ENCODE measurements at regions not wholly inside any gene's neighbourhood (a gene's known extent, or its start where the extent isn't known, plus 50 kb on each side); places are given as distances from the start of the nearest gene placed in this dataset.
"Not testable (repeated sequence)": the region's sequence is repeated elsewhere in the genome, so short reads cannot be mapped to it uniquely, and the experiment has no call there.

- TF ChIP-seq CTCF (IDR thresholded peaks at IDR 0.05; ENCODE audit: unreplicated experiment): no peak
- H3K4me1 Mint-ChIP-seq (ENCODE audit: low read depth): peaks cover 8% of the 10 kb centered on the region
Observed at GRCh38 chr4:87918314-87919058, 57.0 kb upstream of the SPP1 start.

DNA sequence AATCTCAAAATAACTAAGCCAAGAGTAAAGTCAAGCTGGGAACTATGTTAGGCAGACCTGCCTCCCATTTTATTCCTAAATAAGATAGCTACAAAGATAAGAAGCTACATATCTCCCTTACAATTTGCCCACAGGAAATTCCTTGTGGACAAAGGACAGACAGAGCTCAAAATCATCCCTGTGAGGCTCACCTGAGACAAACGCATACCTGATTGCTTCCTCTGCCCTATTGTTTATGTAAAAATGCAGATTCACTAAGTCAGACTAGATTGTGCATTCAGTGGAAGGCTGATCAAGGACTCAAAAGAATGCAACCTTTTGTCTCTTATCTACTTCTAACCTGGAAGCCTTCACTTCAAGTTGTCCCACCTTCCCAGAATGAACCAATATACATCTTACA lies 56.2 kb upstream of the SPP1 start:
- not testable (repeated sequence) for H3K27ac Mint-ChIP-seq; H3K4me3 Mint-ChIP-seq (ENCODE audit: low read depth); H3K9me3 Mint-ChIP-seq (ENCODE audit: low read depth); H3K4me1 Mint-ChIP-seq (ENCODE audit: low read depth); DNase-seq (ENCODE audit: low spot score, unreplicated experiment); H3K36me3 Mint-ChIP-seq (ENCODE audit: insufficient read depth)
- peaks cover 45% of the 10 kb centered on the region for H3K27me3 Mint-ChIP-seq

More at GRCh38 chr4:87918314-87919058, 57.0 kb upstream of the SPP1 start:
- no peak overlapping the region for H3K4me3 Mint-ChIP-seq (ENCODE audit: low read depth)
- peaks cover 3% of the 10 kb centered on the region for H3K9me3 Mint-ChIP-seq (ENCODE audit: low read depth)
- H3K36me3 Mint-ChIP-seq (ENCODE audit: insufficient read depth): no peaks in the 10 kb centered on the region
- H3K27me3 Mint-ChIP-seq: peaks cover 38% of the 10 kb centered on the region
- H3K27ac Mint-ChIP-seq: no peak overlapping the region
- no peak for DNase-seq (ENCODE audit: low spot score, unreplicated experiment)

DNA sequence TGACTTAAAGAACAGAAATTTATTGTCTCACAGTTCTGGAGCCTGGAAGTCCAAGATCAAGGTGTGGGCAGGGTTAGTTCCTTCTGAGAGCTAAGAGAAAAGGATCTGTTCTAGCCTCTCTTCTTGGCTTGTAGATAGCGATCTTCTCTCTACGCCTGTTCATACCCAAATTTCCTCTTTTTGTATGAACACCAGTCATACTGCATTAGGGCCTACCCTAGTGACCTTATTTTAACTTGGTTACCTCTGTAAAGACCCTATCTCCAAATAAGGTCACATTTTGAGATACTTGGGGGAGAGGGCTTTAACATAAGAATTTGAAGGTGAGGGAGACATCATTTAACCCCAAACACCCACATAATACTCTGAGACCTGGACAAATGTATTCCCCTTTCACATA lies 55.6 kb upstream of the SPP1 start:
- peaks cover 9% of the 10 kb centered on the region for H3K4me1 Mint-ChIP-seq (ENCODE audit: low read depth)

DNA sequence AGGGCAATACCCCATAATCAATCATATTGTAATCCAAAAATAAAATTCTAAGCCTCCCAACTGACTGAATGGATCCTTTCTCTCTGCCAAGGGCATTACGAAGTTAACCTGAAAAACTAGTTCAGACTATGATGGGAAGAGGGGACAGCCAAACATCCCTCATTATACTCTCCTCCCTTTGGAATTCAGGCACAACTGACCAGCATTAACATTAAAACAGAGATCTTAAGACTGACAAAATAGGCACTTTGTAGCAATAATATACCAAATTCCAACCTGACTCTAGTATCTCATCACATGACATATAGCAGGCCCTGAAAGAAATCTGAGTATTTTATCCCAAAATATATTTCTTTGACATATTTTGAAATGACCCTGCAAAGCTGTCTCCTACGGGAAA lies 55.0 kb upstream of the SPP1 start:
- Mint-ChIP-seq H3K4me3 (ENCODE audit: low read depth) (no peak overlapping the region), H3K9me3 (ENCODE audit: low read depth) (peaks cover 3% of the 10 kb centered on the region), H3K27ac (no peak overlapping the region), H3K36me3 (ENCODE audit: insufficient read depth) (no peaks in the 10 kb centered on the region), H3K27me3 (peaks cover 50% of the 10 kb centered on the region), H3K4me1 (ENCODE audit: low read depth) (peaks cover 9% of the 10 kb centered on the region)
- no peak for DNase-seq (ENCODE audit: low spot score, unreplicated experiment)
- TF ChIP-seq CTCF (IDR thresholded peaks at IDR 0.05; ENCODE audit: unreplicated experiment): no peak

More for the DNA sequence above, 55.6 kb upstream of the SPP1 start:
- Mint-ChIP-seq H3K9me3 (ENCODE audit: low read depth) (peaks cover 3% of the 10 kb centered on the region), H3K27ac (no peak overlapping the region), H3K36me3 (ENCODE audit: insufficient read depth) (no peaks in the 10 kb centered on the region), H3K27me3 (peaks cover 50% of the 10 kb centered on the region), H3K4me3 (ENCODE audit: low read depth) (no peak overlapping the region)
- DNase-seq (ENCODE audit: low spot score, unreplicated experiment): no peak
- TF ChIP-seq CTCF (IDR thresholded peaks at IDR 0.05; ENCODE audit: unreplicated experiment): no peak

DNA sequence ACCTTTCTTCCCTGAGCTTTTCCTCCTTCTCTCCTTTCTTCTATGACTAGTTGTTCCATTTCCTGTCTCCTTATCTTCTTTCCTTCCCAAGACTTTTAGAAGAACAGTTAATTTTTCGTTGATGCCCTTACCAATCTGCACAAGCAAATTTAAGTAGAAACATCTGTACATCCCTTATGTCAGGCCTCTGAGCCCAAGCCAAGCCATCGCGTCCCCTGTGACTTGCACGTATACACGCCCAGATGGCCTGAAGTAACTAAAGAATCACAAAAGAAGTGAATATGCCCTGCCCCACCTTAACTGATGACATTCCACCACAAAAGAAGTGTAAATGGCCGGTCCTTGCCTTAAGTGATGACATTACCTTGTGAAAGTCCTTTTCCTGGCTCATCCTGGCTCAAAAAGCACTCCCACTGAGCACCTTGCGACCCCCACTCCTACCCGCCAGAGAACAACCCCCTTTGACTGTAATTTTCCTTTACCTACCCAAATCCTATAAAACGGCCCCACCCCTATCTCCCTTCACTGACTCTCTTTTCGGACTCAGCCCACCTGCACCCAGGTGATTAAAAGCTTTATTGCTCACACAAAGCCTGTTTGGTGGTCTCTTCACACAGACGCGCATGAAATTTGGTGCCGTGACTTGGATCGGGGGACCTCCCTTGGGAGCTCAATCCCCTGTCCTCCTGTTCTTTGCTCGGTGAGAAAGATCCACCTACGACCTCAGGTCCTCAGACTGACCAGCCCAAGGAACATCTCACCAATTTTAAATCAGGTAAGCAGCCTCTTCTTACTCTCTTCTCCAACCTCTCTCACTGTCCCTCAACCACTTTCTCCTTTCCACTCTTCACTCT lies 53.7 kb upstream of the SPP1 start:
- not testable (repeated sequence) for H3K9me3 Mint-ChIP-seq (ENCODE audit: low read depth); H3K36me3 Mint-ChIP-seq (ENCODE audit: insufficient read depth); H3K27ac Mint-ChIP-seq; H3K4me1 Mint-ChIP-seq (ENCODE audit: low read depth); H3K4me3 Mint-ChIP-seq (ENCODE audit: low read depth); DNase-seq (ENCODE audit: low spot score, unreplicated experiment)
- H3K27me3 Mint-ChIP-seq: peaks cover 50% of the 10 kb centered on the region

- H3K36me3 Mint-ChIP-seq (ENCODE audit: insufficient read depth); H3K27ac Mint-ChIP-seq: not testable (repeated sequence)
Observed at GRCh38 chr4:87924146-87924545, 51.4 kb upstream of the SPP1 start.

More at GRCh38 chr4:87924146-87924545, 51.4 kb upstream of the SPP1 start:
- not testable (repeated sequence) for H3K4me3 Mint-ChIP-seq (ENCODE audit: low read depth); H3K4me1 Mint-ChIP-seq (ENCODE audit: low read depth); DNase-seq (ENCODE audit: low spot score, unreplicated experiment); H3K9me3 Mint-ChIP-seq (ENCODE audit: low read depth)
- H3K27me3 Mint-ChIP-seq: peaks cover 47% of the 10 kb centered on the region

All from progenitor cell of endocrine pancreas (in vitro differentiated cells).